Mesodermal cell (in vitro differentiated cells): ENCODE measurements at regions not wholly inside any gene's neighbourhood (a gene's known extent, or its start where the extent isn't known, plus 50 kb on each side); places are given as distances from the start of the nearest gene placed in this dataset.

Source experiments
- H3K27ac ChIP-seq: 2 replicates; pipeline ENCODE4 v1.7.0; 2013; ENCODE audit warnings: mild to moderate bottlenecking, low read depth, low read length, moderate library complexity; ENCODE audit not compliant: severe bottlenecking
- H3K36me3 ChIP-seq: 2 replicates; pipeline ENCODE4 v1.7.1; 2013; ENCODE audit warnings: mild to moderate bottlenecking, low read length, moderate library complexity; ENCODE audit not compliant: control insufficient read depth, insufficient read depth
- H3K4me1 ChIP-seq: one replicate; pipeline ENCODE4 v1.7.1; 2013; ENCODE audit warnings: mild to moderate bottlenecking, low read length; ENCODE audit not compliant: insufficient read depth, control insufficient read depth, poor library complexity, severe bottlenecking
- H3K4me3 ChIP-seq: 2 replicates; pipeline ENCODE4 v1.7.0; 2013; ENCODE audit warnings: low read length, control low read depth, mild to moderate bottlenecking; ENCODE audit not compliant: insufficient read depth, poor library complexity, severe bottlenecking; ENCODE audit errors: extremely low read depth
- H3K9me3 ChIP-seq: 2 replicates; pipeline ENCODE4 v1.7.1; 2013; ENCODE audit warnings: mild to moderate bottlenecking, low read length, moderate library complexity; ENCODE audit not compliant: control insufficient read depth
- WGBS, 2 experiments: methylation state at CpG; one replicate each; pipeline ENCODE4 v1.1.5; 2013; ENCODE audit warnings: missing lambda C conversion rate in 2 of 2; ENCODE audit not compliant: insufficient coverage in 2 of 2; 5-methylcytosine and 5-hydroxymethylcytosine counted together

DNA sequence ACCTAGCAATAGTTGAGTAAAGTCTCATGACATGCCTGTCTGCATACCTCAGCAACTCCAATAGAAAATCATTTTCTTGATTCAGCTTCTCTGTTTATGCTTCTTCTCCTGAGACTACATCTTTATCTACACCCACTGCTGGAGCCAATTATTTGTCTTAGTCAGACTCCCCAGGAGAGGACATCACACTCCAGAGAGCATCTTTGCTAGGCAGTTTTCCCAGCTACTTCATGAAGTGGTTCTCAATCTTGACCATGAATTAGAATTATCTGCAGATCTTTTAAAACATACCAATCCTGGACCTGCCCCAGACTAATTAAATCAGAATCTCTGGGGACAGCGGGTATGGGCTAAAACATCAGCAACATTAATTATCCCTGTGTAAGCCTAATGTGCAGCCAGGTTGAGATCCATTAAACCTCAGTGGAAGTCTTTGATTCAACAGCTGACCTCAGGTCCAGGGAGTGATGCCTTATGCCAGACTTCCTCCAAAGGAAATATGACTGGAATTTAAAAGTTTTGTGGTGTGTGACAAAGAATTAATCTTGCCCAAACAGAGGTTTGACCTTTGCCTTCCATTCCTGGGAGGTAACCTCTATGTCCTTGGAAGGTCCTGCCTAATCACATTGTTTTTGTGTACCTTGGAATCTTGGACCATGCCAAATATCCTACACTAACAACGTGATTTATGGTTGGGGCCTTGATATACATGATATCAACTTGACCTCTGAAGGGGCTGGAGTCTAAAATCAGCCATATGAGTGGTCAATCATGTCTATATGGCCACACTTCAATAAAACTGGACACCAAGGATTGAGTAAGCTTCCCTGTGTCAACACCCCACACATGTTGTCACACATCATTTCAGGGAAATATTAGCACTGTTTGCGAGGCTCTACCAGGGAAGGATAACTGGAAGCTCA, 99.3 kb upstream of the DNAJC10 start:
- no peaks in the 10 kb centered on the region for H3K4me1 ChIP-seq
- no peaks in the 10 kb centered on the region for H3K36me3 ChIP-seq
- 77 to 100% methylated on average over 1 to 3 of the region's 3 CpGs for WGBS, 2 experiments
- no peak overlapping the region for H3K27ac ChIP-seq
- H3K4me3 ChIP-seq, result no peak overlapping the region
- no peaks in the 10 kb centered on the region for H3K9me3 ChIP-seq

DNA sequence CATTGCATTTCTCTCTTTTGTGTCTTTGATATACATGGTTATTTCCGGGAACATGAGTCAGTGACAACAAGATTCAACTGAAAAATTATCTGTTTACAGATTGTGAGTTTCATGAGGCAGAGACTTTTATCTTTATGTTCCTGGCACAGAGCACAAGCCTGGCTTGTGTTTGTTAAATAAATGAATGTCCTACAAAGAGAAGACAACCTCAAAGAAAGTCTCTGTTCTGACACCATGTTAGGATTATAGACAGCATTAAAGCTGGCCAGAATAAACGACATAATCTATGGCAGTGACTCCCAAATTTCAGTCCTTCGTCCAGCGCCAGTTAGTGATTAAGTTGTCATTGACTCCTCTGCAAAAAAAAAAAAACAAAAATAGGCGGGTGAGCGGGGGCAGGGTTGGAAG, 97.4 kb upstream of the DNAJC10 start:
- 81 to 84% methylated on average over 2 to 4 of the region's 6 CpGs for WGBS, 2 experiments
- no peaks in the 10 kb centered on the region for H3K36me3 ChIP-seq
- H3K4me3 ChIP-seq, result no peak overlapping the region
- H3K4me1 ChIP-seq, result no peaks in the 10 kb centered on the region
- no peak overlapping the region for H3K27ac ChIP-seq
- no peaks in the 10 kb centered on the region for H3K9me3 ChIP-seq

DNA sequence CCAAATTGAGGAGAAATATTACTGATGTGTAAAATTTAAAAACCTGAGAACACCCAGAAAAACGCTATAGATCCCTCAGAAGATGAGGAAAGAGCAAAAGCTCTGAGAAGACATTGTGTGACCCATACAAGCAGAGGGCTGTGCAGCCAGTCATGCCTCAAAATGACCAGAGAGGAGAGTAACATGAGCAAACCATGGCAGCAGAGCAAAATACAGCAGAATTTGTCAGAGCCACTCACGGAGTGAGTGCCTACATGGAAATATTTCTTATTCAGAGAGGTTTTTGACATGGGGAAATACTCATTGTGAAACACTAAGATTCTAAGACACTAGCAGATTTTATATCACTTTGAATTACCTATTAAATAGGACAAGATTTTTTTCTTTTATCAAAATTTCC, 96.8 kb upstream of the DNAJC10 start:
- no peak overlapping the region for H3K27ac ChIP-seq
- 86 to 100% methylated on average over 1 of the region's 2 CpGs for WGBS, 2 experiments

DNA sequence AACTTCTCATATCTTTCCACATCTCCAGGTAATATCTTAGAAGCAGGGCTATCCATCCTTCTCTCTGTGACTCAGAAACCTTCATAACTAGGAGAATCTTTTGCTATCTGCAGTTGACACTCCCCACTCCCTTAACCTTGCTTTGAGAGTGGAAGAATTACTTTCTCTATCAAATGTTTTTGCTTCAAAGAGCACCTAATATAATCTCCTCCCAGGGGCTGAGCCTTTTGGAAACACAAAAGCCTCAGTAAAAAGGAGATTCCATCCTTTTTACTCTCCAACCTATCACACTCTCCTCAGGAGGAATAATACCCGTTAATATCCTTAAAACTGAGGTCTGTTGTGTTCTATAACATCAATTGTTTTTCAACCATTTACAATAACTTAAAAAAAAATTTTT, 94.9 kb upstream of the DNAJC10 start:
- no CpG with 5 or more reads among the region's 1 CpG for WGBS, 2 experiments
- no peaks in the 10 kb centered on the region for H3K9me3 ChIP-seq
- no peak overlapping the region for H3K4me3 ChIP-seq
- H3K36me3 ChIP-seq, result no peaks in the 10 kb centered on the region
- H3K4me1 ChIP-seq, result no peaks in the 10 kb centered on the region
- H3K27ac ChIP-seq, result no peak overlapping the region

More for the DNA sequence above, 96.8 kb upstream of the DNAJC10 start:
- H3K9me3 ChIP-seq, result no peaks in the 10 kb centered on the region
- H3K4me1 ChIP-seq, result no peaks in the 10 kb centered on the region
- no peaks in the 10 kb centered on the region for H3K36me3 ChIP-seq
- no peak overlapping the region for H3K4me3 ChIP-seq

DNA sequence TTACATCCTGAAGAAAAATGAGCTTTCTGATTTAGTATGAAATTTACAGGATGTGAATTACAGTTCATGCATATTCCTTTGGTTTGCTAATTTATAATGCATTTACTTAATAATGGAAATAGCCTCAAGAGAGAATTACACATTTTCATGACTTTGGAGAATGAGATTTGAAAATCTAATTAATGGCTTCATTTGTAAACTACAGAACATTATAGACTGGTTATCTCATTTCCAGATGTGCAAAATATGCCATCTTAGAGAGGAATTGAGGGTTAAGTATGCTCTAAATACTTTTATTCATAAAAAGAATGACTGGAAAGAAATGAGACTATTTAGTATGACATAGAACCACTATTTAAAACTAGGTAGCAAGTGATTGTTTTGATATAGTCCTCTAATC, 94.2 kb upstream of the DNAJC10 start:
- no peaks in the 10 kb centered on the region for H3K36me3 ChIP-seq
- no peaks in the 10 kb centered on the region for H3K9me3 ChIP-seq
- no peak overlapping the region for H3K4me3 ChIP-seq
- H3K4me1 ChIP-seq, result no peaks in the 10 kb centered on the region
- no peak overlapping the region for H3K27ac ChIP-seq

DNA sequence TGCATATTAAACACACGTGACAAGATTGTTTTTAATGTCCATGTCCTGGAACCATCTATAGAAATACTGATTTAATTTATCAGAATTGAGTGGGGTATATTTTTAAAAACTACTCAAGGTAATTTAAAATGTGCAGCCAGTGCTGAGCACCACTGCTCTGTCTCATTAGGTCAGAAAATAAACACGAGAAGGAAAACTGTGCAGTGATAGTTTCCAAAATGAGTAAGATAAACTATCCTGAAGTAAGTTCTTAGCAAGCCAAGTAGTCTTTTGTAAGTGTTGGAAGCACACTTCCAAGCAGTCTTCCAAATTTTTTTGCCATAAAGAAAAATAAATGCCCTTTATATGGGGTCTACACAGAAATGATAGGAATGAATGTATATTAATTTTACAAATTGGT, 93.8 kb upstream of the DNAJC10 start:
- WGBS, 2 experiments, result 88% methylated on average over 1 of the region's 2 CpGs; no CpG with 5 or more reads in 1 of the 2 experiments
- Histone ChIP-seq H3K9me3 (no peaks in the 10 kb centered on the region), H3K4me1 (no peaks in the 10 kb centered on the region), H3K4me3 (no peak overlapping the region), H3K36me3 (no peaks in the 10 kb centered on the region), H3K27ac (no peak overlapping the region)

DNA sequence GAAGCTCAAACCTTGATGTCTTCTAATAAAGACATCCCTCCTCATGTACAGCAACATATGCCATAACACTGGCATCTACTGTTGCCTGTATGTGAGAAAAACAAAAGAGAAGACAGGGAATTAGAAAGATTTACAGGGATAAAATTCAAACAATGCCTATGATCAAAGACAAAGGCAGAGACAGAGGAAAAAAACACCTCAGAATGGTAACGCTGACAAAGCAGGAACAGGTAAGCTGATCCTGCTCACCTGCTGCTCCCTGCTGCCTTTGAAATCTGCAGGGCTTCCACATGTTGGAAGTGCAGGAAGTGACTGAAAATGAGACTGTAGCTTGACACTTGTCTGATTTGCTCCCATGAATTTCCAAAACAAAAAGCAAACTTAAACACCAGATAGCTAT, 90.2 kb upstream of the DNAJC10 start:
- H3K4me1 ChIP-seq, result no peaks in the 10 kb centered on the region
- no peak overlapping the region for H3K4me3 ChIP-seq
- H3K27ac ChIP-seq, result no peak overlapping the region
- WGBS, 2 experiments, result 43 to 44% methylated on average over 1 of the region's 1 CpG
- H3K36me3 ChIP-seq, result no peaks in the 10 kb centered on the region
- no peaks in the 10 kb centered on the region for H3K9me3 ChIP-seq

DNA sequence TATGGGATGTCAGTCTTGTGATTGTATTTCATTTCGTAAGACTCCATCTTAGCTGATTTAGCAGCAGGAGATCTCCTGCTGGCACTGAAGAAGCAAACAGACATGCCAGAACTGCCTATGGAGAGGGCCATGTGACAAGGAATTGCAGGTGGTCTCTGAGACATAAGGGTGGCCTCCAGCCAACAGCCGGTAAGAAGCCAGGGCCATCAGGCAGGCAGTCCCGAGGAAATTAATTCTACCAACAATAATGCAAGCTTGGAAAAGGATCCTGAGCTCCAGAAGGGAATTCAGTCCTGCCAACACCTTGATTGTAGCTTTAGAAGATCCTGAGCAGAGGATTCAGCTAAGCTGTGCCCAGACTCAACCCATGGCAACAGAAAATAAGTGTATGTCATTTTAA, 87.1 kb upstream of the DNAJC10 start:
- H3K36me3 ChIP-seq, result no peaks in the 10 kb centered on the region
- H3K9me3 ChIP-seq, result no peaks in the 10 kb centered on the region
- H3K4me1 ChIP-seq, result no peaks in the 10 kb centered on the region
- 86 to 88% methylated on average over 1 of the region's 3 CpGs for WGBS, 2 experiments
- no peak overlapping the region for H3K4me3 ChIP-seq
- no peak overlapping the region for H3K27ac ChIP-seq

DNA sequence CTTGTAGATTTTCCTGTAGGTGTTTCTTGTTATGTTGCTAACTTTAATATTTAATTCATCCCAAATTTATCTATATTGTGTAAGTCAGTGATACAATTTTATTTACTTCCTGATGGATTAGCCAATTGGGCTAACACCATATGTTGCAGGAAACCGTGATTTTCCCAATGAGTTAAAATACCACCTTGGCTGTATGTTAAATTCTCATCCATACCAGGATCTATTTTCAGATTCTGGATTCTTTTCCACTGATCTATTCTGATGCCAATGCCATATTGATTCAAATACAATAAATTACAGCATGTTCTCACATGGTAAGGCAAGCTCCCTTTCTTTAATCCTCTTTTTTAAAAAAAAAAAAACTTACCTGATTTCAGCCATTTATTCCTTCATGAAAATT, 85.8 kb upstream of the DNAJC10 start:
- 100% methylated on average over 1 of the region's 1 CpG for WGBS, 2 experiments
- no peak overlapping the region for H3K4me3 ChIP-seq

DNA sequence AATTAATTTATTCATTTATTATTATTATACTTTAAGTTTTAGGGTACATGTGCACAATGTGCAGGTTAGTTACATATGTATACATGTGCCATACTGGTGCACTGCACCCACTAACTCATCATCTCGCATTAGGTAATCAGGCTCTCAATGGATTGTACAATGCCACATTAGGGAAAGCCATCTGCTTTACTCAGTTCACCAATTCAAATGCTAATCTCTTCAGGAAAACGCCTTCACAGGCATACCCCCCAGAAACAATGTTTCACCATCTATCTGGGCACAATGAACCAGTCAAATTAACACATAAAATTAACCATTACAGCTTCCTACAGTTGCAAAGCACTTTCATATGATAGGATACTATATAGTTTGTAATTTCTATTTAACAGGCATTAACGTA, 84.8 kb upstream of the DNAJC10 start:
- H3K9me3 ChIP-seq, result no peaks in the 10 kb centered on the region
- no peaks in the 10 kb centered on the region for H3K4me1 ChIP-seq
- no peak overlapping the region for H3K27ac ChIP-seq
- H3K36me3 ChIP-seq, result no peaks in the 10 kb centered on the region
- WGBS, 2 experiments, result 42% methylated on average over 2 of the region's 3 CpGs; no CpG with 5 or more reads in 1 of the 2 experiments
- H3K4me3 ChIP-seq, result no peak overlapping the region

More for the DNA sequence above, 85.8 kb upstream of the DNAJC10 start:
- Histone ChIP-seq H3K9me3 (no peaks in the 10 kb centered on the region), H3K27ac (no peak overlapping the region), H3K36me3 (no peaks in the 10 kb centered on the region), H3K4me1 (no peaks in the 10 kb centered on the region)

DNA sequence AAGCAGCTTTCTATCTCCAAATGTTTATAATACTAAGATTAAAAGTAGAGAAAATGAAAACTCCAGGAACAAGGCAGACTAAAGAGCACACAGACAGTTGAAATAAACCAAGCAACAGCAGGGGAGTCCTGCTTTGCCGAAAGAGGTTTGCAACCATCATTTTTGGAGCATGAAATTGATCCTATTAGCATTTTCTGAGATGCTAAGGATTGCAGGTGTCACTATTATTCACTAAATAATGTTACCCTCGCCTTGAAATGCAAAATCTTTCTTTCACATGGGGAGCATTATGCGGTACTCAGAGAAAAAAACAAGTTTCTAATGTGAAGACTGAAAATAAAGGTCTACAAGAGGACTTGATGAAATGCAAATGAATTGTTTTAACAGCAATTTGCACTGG, 81.7 kb upstream of the DNAJC10 start:
- Histone ChIP-seq H3K4me1 (no peaks in the 10 kb centered on the region), H3K9me3 (no peaks in the 10 kb centered on the region), H3K27ac (no peak overlapping the region), H3K36me3 (no peaks in the 10 kb centered on the region), H3K4me3 (no peak overlapping the region)
- 100% methylated on average over 1 of the region's 3 CpGs; no CpG with 5 or more reads in 1 of the 2 experiments for WGBS, 2 experiments
